Neuron (in vitro differentiated cells): ENCODE measurements at regions not wholly inside any gene's neighbourhood (a gene's known extent, or its start where the extent isn't known, plus 50 kb on each side); places are given as distances from the start of the nearest gene placed in this dataset.

ENCODE experiments used
- H2AFZ ChIP-seq: one replicate; pipeline ENCODE4 v1.6.1; 2013; ENCODE audit warnings: low read depth, mild to moderate bottlenecking, inconsistent platforms, low read length, moderate library complexity
- H3K27me3 ChIP-seq: one replicate; pipeline ENCODE4 v1.6.1; 2013; ENCODE audit warnings: low read length; ENCODE audit not compliant: insufficient read depth
- H3K36me3 ChIP-seq: one replicate; pipeline ENCODE4 v1.6.1; 2013; ENCODE audit warnings: low read length; ENCODE audit not compliant: insufficient read depth
- H3K4me1 ChIP-seq: one replicate; pipeline ENCODE4 v1.6.1; 2013; ENCODE audit warnings: low read length; ENCODE audit not compliant: insufficient read depth
- H3K4me3 ChIP-seq: 2 replicates; pipeline ENCODE4 v1.5.1; 2013; ENCODE audit warnings: mild to moderate bottlenecking, low read length, moderate library complexity
- H3K9me3 ChIP-seq: one replicate; pipeline ENCODE4 v1.6.1; 2013; ENCODE audit warnings: low read length

DNA sequence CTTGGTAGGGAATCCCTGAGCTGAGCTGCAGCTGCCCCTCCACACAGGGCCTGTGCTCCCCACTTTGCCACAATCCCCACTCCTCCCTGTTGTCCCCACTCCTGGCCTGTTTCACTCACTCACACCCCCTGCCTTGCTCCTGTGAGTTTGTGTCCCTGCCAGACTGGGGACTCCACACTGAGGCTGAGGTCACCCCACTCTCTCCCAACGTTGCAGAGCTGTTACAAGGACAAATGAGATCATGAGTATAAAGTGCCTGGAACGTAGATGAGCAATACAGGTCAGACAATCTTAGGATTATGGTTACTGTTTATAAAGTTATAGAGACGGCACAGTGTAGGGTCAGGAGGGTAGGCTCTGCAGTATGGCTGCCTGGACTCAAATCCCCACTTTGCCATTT lies 426.0 kb upstream of the SULF2 start:
- Histone ChIP-seq H3K4me1 (no peaks in the 10 kb centered on the region), H3K4me3 (no peak overlapping the region), H2AFZ (no peak overlapping the region), H3K36me3 (no peaks in the 10 kb centered on the region), H3K9me3 (no peaks in the 10 kb centered on the region), H3K27me3 (no peaks in the 10 kb centered on the region)

GRCh38 chr20:48210111-48211027 lies 425.1 kb upstream of the SULF2 start:
- Histone ChIP-seq H3K36me3 (no peaks in the 10 kb centered on the region), H3K4me1 (no peaks in the 10 kb centered on the region), H3K27me3 (no peaks in the 10 kb centered on the region), H3K9me3 (no peaks in the 10 kb centered on the region), H3K4me3 (no peak overlapping the region), H2AFZ (no peak overlapping the region)

- Histone ChIP-seq H3K36me3 (no peaks in the 10 kb centered on the region), H3K4me1 (no peaks in the 10 kb centered on the region), H3K9me3 (no peaks in the 10 kb centered on the region), H3K27me3 (no peaks in the 10 kb centered on the region), H3K4me3 (no peak overlapping the region), H2AFZ (no peak overlapping the region)
Measured at GRCh38 chr20:48209102-48209501, 423.8 kb upstream of the SULF2 start.

DNA sequence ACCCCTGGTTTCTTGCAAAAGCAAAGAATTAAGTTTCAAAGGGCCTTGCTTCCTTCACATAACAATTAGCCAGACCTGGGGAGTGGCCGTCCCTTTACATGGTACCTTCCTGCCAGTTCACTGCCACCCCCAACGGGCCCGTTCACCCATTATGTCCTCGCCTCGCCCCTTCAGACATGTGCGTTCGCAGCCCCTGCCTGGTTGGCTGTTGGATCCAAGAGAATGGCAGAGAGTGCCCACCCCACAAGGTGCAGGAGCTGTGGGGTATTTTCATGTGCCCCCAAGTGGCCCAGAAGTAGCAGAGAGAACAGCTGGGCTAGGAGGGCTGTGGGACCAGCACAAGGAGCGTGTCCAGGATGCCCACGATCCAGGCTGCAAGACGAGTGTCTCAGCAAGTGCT lies 422.9 kb upstream of the SULF2 start:
- Histone ChIP-seq H2AFZ (no peak overlapping the region), H3K9me3 (no peaks in the 10 kb centered on the region), H3K27me3 (no peaks in the 10 kb centered on the region), H3K4me3 (no peak overlapping the region), H3K4me1 (no peaks in the 10 kb centered on the region), H3K36me3 (no peaks in the 10 kb centered on the region)

DNA sequence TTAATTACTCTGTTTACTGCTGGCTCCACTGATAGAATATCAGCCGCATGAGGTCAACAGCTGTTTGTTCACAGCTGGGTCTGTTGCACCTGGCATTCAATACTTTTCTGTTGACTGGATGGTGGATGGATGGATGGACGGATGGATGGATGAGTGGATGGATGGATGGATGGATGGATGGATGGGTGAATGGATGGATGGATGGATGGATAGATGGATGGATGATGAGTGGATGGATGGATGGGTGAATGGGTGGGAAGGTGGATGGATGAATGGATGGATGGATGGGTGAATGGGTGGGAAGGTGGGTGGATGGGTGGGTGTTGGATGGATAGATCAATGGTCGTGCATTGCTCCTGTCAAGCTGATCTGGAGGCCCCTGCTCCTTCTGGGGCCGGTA lies 422.2 kb upstream of the SULF2 start:
- H3K4me1 ChIP-seq, result no peaks in the 10 kb centered on the region

DNA sequence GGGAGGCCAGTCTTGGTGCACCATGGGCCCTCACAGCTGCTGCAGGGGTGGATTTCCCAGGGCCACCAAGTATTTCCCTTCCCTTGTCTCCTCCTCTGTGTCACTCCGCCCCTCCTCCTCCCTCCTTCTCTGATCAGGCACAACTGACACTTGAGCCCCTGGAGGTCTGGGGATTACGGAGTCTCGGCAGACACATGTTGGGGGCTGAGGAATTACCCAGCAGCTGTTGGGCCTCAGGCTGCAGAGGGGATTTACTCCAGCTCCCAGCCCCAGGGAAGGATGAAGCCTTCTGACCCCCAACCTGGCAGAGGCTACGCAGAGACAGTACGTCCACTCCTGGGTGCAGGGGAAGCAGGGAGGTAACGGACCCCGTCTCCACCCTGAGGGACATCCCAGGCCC lies 420.5 kb upstream of the SULF2 start:
- peaks cover 2% of the 10 kb centered on the region for H3K27me3 ChIP-seq
- H3K4me3 ChIP-seq, result no peak overlapping the region
- no peaks in the 10 kb centered on the region for H3K9me3 ChIP-seq
- no peak overlapping the region for H2AFZ ChIP-seq
- H3K4me1 ChIP-seq, result no peaks in the 10 kb centered on the region
- no peaks in the 10 kb centered on the region for H3K36me3 ChIP-seq

More for the DNA sequence above, 422.2 kb upstream of the SULF2 start:
- no peak overlapping the region for H2AFZ ChIP-seq
- H3K4me3 ChIP-seq, result no peak overlapping the region
- no peaks in the 10 kb centered on the region for H3K27me3 ChIP-seq
- no peaks in the 10 kb centered on the region for H3K36me3 ChIP-seq
- no peaks in the 10 kb centered on the region for H3K9me3 ChIP-seq

DNA sequence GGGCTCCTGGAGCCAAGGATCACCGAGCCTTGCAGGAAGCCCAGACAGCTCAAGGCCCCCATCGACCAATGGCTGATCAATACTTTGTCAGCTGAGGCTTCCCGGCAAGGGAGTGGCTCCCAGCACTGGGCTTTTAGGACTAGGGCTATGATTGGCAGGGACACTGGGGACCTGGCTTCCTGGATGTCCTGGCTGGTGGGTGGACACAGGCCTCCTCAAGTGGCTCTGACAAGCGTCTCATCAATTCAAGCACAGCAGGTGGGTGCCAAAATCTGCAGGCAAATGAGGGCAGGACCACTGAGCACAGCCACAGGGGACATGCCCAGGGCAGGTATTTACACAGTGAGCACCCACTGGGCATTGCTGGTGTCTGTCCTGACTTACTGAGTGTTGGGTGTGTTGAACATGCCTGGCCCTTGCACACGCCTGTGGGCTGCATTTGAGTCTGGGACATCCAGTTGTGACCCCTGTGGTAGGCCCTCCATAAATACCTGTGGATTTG lies 420.1 kb upstream of the SULF2 start:
- peaks cover 2% of the 10 kb centered on the region for H3K27me3 ChIP-seq
- H3K36me3 ChIP-seq, result no peaks in the 10 kb centered on the region
- H3K4me1 ChIP-seq, result no peaks in the 10 kb centered on the region

GRCh38 chr20:48204499-48204898 lies 419.2 kb upstream of the SULF2 start:
- Histone ChIP-seq H3K36me3 (no peaks in the 10 kb centered on the region), H3K9me3 (no peaks in the 10 kb centered on the region), H3K27me3 (peaks cover 2% of the 10 kb centered on the region), H2AFZ (no peak overlapping the region), H3K4me1 (no peaks in the 10 kb centered on the region), H3K4me3 (no peak overlapping the region)

More for the DNA sequence above, 420.1 kb upstream of the SULF2 start:
- H3K4me3 ChIP-seq, result no peak overlapping the region
- no peaks in the 10 kb centered on the region for H3K9me3 ChIP-seq
- H2AFZ ChIP-seq, result no peak overlapping the region

DNA sequence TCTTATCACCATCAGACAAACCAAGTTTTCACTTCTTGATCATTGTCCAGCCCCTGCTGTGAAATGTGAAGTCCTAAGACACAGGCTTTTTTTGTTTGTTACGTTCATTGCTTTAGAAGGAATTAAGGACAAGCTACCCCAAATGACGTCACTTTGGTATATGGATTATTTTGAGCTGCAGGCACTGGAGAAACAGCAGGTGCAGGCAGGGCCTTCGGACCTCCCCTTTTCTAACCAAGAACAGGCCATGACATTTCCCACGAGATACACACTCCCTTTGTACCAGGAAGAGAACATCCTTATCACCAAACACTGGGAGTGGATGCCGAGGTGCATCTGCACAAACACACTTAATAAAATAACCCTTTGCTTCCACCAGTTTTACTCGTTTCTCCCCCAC lies 418.0 kb upstream of the SULF2 start:
- H3K9me3 ChIP-seq, result no peaks in the 10 kb centered on the region
- H3K4me3 ChIP-seq, result no peak overlapping the region
- H3K27me3 ChIP-seq, result peaks cover 2% of the 10 kb centered on the region
- H3K36me3 ChIP-seq, result no peaks in the 10 kb centered on the region
- no peak overlapping the region for H2AFZ ChIP-seq
- peaks cover 2% of the 10 kb centered on the region for H3K4me1 ChIP-seq

DNA sequence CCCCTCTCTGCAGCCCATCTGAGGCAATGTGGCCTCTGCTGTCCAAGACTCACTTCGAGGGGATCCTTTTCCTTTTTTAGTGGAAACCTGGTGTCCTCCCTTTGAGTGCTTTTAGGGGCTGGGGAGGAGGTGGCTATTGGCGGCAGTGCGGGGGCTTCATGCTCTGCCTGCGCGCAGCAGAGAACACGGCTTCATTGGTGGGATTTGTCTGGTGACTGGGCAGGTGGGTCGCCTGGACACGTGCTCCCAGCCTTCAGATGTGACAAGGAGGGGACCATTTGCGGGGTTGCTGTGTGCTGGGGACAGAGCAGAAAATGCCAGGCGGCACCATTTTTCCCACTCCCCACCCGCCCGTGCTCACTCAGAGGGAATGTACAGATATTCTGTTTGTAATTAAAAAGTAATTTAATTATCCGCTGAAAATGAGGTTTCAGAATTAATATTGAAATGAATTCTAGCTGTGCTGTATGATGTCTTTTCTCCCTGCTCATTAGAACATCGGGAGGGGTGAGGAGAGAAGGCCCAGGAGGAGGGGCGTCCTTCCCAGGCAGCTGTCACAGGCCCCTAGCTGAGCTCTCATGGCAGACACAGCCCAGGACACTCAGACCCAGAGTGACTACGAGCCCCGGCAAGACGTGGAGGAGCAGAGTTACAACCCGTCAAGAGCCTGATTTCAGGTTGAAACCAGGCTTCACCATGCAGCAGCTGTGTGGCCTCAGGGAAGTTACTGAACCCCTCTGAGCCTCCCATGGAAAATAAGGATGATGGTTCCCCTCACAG lies 417.2 kb upstream of the SULF2 start:
- H2AFZ ChIP-seq, result no peak overlapping the region
- no peaks in the 10 kb centered on the region for H3K9me3 ChIP-seq
- H3K4me3 ChIP-seq, result no peak overlapping the region
- H3K27me3 ChIP-seq, result peaks cover 2% of the 10 kb centered on the region
- no peaks in the 10 kb centered on the region for H3K36me3 ChIP-seq
- H3K4me1 ChIP-seq, result peaks cover 2% of the 10 kb centered on the region

GRCh38 chr20:48201885-48202284 lies 416.6 kb upstream of the SULF2 start:
- H3K27me3 ChIP-seq, result peaks cover 2% of the 10 kb centered on the region
- no peaks in the 10 kb centered on the region for H3K9me3 ChIP-seq
- H3K4me3 ChIP-seq, result no peak overlapping the region
- H3K36me3 ChIP-seq, result no peaks in the 10 kb centered on the region
- H2AFZ ChIP-seq, result no peak overlapping the region
- peaks cover 2% of the 10 kb centered on the region for H3K4me1 ChIP-seq

DNA sequence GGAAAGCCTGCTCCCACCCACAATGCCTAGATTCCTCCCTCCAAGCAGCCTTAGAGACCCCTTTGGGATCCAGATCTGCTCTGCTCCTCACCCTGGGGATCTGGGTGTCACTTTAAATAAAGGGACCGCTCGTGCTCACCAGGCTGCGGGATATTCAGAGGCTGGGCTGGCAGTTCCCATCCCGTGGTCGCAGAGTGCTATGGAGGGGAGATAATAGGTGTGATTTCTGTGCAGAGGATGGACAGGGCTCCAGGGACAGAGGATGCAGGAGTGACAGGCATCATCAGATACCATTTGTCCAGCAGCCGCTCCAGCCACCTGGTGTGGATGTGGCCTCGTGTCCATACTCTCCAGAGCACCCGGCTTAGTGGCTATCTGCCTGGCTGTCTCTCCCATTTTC lies 415.9 kb upstream of the SULF2 start:
- Histone ChIP-seq H3K36me3 (no peaks in the 10 kb centered on the region), H2AFZ (no peak overlapping the region), H3K4me1 (peaks cover 2% of the 10 kb centered on the region), H3K4me3 (no peak overlapping the region), H3K9me3 (no peaks in the 10 kb centered on the region), H3K27me3 (peaks cover 2% of the 10 kb centered on the region)

- Histone ChIP-seq H3K27me3 (peaks cover 2% of the 10 kb centered on the region), H3K9me3 (no peaks in the 10 kb centered on the region), H2AFZ (no peak overlapping the region), H3K36me3 (no peaks in the 10 kb centered on the region), H3K4me1 (peaks cover 2% of the 10 kb centered on the region), H3K4me3 (no peak overlapping the region)
Measured at GRCh38 chr20:48198929-48199451, 413.7 kb upstream of the SULF2 start.
